ENCODE measurements at regions not wholly inside any gene's neighbourhood (a gene's known extent, or its start where the extent isn't known, plus 50 kb on each side); places are given as distances from the start of the nearest gene placed in this dataset.

DNA sequence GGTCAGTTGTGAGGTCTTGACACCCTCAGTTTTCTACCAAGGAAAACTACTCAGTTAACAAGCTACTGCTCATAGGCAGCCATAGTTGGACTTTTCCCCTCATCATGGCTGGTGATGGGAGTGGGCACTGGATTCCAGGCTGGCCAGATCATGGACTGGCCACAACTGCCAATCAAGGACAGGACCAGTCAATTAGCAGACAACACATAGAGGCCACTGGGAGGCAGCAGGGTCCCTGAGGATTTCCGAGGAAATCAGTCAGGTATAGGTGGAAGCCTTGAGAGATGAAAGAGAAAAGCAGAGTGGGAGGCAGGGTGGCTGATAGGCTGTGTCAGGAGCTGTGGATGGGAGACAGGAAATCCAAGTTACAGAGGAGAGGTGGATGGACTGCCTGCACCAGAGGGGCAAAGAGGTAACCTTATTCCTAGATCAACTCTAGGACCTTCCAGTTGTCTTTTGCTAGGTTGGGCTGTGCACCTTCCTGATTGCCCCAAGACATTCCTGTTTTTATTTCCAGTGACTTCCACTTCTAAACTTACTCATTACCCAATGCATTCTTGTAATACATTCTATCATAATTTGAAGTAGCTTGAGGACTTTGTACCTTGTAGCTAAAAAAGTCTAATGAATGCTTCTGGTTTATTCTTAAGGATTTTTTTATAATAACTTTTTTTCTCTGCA, 361.8 kb downstream of the KCNRG start:
- TF ChIP-seq CTCF (IDR thresholded peaks at IDR 0.05) (no peak), EZH2 (IDR thresholded peaks at IDR 0.05; ENCODE audit: borderline replicate concordance, insufficient read depth, low read depth, low read length, poor library complexity, severe bottlenecking) (no peak)
